Ovary (tissue), 3 donors: ENCODE measurements at regions not wholly inside any gene's neighbourhood (a gene's known extent, or its start where the extent isn't known, plus 50 kb on each side); places are given as distances from the start of the nearest gene placed in this dataset.

Experiments
- EP300 ChIP-seq: sonication (generic); formaldehyde crosslinking; IDR thresholded peaks from one replicate; pipeline ENCODE4 v1.6.1; 2017; ENCODE audit warnings: antibody characterized with exemption
- POLR2A ChIP-seq: fragments of 450-650 bp; IDR thresholded peaks from one replicate; pipeline ENCODE4 v1.6.1; 2017; ENCODE audit warnings: antibody characterized with exemption, mild to moderate bottlenecking, moderate library complexity
- TF ChIP-seq, protein P1 (sequence below), 3 donors: fragments of 450-650 bp in 2 of 3; fragments of 200-600 bp in 1 of 3; IDR thresholded peaks; one replicate each; pipeline versions ENCODE4 v1.5.1 to v1.8.0; 2016 to 2022; ENCODE audit warnings: antibody characterized with exemption in 3 of 3, mild to moderate bottlenecking in 1 of 3
- donor health status: DM: no; HTN: no; CAD: no.

DNA sequence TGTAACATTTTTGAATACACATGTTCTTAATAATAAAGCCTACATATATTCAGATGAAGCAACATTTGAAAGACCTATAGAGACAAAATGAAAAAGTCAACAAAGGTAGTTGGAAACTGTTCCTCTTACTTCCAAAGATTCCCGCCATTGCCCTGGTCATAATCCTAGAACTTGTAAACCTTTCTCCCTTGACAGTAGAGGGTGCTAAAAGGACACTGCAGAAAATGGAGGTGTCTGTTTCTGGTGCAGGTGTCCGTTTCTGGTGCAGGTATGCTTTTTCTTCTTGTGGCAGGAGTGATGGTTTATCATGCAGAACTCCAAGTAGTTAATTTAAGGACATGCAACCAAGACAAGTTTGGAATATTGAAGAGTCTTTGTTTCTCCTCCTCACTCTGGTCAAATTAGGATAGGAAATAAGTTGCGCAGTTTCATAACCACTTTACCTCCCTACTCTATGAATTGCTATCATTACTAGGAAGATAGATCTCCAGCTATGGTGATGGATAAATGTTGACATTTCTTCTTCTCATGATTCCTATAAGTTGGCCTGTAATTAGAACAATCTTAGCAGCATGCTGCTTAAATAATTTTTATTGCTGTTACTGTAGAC, 56.0 kb upstream of the FAM174A start:
- no peak for TF ChIP-seq POLR2A
- TF ChIP-seq, protein P1, sequence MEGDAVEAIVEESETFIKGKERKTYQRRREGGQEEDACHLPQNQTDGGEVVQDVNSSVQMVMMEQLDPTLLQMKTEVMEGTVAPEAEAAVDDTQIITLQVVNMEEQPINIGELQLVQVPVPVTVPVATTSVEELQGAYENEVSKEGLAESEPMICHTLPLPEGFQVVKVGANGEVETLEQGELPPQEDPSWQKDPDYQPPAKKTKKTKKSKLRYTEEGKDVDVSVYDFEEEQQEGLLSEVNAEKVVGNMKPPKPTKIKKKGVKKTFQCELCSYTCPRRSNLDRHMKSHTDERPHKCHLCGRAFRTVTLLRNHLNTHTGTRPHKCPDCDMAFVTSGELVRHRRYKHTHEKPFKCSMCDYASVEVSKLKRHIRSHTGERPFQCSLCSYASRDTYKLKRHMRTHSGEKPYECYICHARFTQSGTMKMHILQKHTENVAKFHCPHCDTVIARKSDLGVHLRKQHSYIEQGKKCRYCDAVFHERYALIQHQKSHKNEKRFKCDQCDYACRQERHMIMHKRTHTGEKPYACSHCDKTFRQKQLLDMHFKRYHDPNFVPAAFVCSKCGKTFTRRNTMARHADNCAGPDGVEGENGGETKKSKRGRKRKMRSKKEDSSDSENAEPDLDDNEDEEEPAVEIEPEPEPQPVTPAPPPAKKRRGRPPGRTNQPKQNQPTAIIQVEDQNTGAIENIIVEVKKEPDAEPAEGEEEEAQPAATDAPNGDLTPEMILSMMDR (IDR thresholded peaks at IDR 0.05), result no peak
- TF ChIP-seq EP300, result no peak
